Immature natural killer cell (primary cell): ENCODE measurements at regions not wholly inside any gene's neighbourhood (a gene's known extent, or its start where the extent isn't known, plus 50 kb on each side); places are given as distances from the start of the nearest gene placed in this dataset.

ENCODE experiments used
- DNase-seq, 3 donors: peaks; one replicate each; pipeline ENCODE4 v3.0.0; 2022; ENCODE audit warnings: mixed read lengths in 1 of 3
- H3K27ac Mint-ChIP-seq, 6 donors: one replicate each; pipeline ENCODE4 v1.8.0; 2020; ENCODE audit warnings: mixed read lengths in 6 of 6, mild to moderate bottlenecking in 5 of 6, inconsistent platforms in 4 of 6, moderate library complexity in 3 of 6
- H3K27me3 Mint-ChIP-seq, 3 donors: one replicate each; pipeline ENCODE4 v1.8.0; 2020 to 2021; ENCODE audit warnings: low read depth in 3 of 3, mild to moderate bottlenecking in 3 of 3, mixed read lengths in 3 of 3, moderate library complexity in 3 of 3, inconsistent platforms in 1 of 3
- H3K36me3 Mint-ChIP-seq, 3 donors: one replicate each; pipeline ENCODE4 v1.8.0; 2020; ENCODE audit warnings: mixed read lengths in 3 of 3, inconsistent platforms in 2 of 3, mild to moderate bottlenecking in 2 of 3
- H3K4me1 Mint-ChIP-seq, 2 donors: one replicate each; pipeline ENCODE4 v1.8.0; 2020; ENCODE audit warnings: inconsistent platforms in 2 of 2, mild to moderate bottlenecking in 2 of 2, mixed read lengths in 2 of 2, moderate library complexity in 1 of 2
- H3K4me3 Mint-ChIP-seq, 5 donors: one replicate each; pipeline ENCODE4 v1.8.0; 2020; ENCODE audit warnings: mild to moderate bottlenecking in 5 of 5, mixed read lengths in 5 of 5, inconsistent platforms in 3 of 5, moderate library complexity in 3 of 5
- H3K9me3 Mint-ChIP-seq, 6 donors: one replicate each; pipeline ENCODE4 v1.8.0; 2020; ENCODE audit warnings: mild to moderate bottlenecking in 6 of 6, mixed read lengths in 6 of 6, inconsistent platforms in 4 of 6, moderate library complexity in 3 of 6

DNA sequence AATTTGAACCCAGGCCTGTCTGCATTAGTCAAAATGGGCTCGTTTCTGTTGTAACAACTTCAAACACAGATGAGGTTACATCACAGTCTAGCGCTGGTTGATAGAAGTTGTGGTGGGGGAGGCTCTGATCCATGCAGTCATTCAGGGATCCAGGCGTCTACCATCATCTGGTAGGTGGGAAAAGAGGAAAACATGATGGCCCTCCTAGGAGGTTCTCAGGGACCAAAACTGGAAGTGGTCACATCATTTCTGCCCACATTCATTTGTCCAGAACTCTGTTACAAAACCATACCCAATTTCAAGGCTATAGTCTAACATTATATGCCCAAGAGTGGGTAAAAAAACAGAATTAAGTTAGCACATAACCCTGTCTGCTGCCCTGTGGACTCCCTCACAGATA is 135.1 kb downstream of the PHETA1 start:
- Mint-ChIP-seq H3K9me3 (no peaks in the 10 kb centered on the region), H3K27me3 (peaks cover 0 to 3% (median 3%) of the 10 kb centered on the region in 3 donors), H3K36me3 (no peaks in the 10 kb centered on the region), H3K4me1 (no peaks in the 10 kb centered on the region), H3K4me3 (no peak overlapping the region), H3K27ac (no peak overlapping the region)
- DNase-seq: no peak

DNA sequence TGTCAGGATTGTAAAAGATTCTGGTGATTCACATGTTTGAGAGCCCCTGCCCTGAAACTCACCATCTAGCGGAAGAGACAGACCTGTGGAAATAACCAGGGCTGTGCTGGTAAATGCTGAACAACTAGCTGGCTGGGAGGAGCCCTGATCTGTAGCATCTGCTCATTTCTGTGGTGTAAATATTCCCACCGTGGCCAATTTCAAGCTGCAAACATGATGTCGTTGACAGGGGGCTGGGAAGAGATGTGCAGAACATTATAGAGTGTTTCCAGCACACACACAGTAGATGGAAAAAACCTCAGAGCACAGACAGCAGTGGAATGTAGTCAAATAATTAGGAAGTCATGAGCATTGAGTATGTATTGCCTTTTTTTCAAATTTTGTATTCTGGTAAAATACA is 138.2 kb downstream of the PHETA1 start:
- no peak overlapping the region for H3K27ac Mint-ChIP-seq
- H3K4me1 Mint-ChIP-seq: no peaks in the 10 kb centered on the region
- no peaks in the 10 kb centered on the region for H3K9me3 Mint-ChIP-seq
- no peak for DNase-seq
- peaks cover 0 to 3% (median 0%) of the 10 kb centered on the region in 3 donors for H3K27me3 Mint-ChIP-seq
- no peak overlapping the region for H3K4me3 Mint-ChIP-seq
- no peaks in the 10 kb centered on the region for H3K36me3 Mint-ChIP-seq

DNA sequence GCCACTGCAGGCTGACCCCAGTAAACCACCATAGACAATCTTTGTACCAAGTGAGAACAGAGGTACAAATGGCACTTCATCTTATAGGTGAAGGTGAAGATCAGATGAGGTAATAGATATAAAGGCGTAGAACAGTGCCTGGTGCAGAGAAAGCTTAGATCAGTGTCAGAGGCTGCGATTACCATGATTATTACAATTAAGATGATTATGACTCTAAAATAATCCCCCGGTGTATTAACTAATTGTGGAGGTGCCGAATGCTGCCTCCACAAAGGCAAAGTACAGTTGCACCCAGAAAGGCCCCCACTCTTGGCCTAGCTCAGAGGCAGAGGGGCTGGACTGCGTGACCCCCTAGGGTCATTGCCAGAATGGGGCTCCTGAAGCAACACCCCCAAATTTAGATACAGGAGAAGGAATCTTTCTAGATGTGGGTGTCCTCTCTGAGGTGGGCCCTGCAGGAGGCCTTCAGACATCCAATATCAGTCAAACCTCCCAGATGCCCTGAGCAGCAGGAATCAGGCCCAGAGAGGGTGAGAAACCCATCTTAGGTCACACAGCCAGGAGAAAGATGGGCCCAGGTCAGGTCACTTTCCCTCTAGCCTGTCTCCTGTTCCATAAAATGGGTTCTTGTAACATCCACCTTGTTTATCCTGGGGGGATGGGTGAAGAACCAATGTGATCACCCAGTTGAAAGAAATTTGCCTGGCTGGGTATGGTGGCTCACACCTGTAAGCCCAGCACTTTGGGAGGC is 139.8 kb downstream of the PHETA1 start:
- no peak overlapping the region for H3K27ac Mint-ChIP-seq
- no peak overlapping the region for H3K4me3 Mint-ChIP-seq
- no peaks in the 10 kb centered on the region for H3K4me1 Mint-ChIP-seq
- peaks cover 0 to 3% (median 0%) of the 10 kb centered on the region in 3 donors for H3K27me3 Mint-ChIP-seq
- H3K9me3 Mint-ChIP-seq: no peaks in the 10 kb centered on the region
- H3K36me3 Mint-ChIP-seq: no peaks in the 10 kb centered on the region
- no peak for DNase-seq

DNA sequence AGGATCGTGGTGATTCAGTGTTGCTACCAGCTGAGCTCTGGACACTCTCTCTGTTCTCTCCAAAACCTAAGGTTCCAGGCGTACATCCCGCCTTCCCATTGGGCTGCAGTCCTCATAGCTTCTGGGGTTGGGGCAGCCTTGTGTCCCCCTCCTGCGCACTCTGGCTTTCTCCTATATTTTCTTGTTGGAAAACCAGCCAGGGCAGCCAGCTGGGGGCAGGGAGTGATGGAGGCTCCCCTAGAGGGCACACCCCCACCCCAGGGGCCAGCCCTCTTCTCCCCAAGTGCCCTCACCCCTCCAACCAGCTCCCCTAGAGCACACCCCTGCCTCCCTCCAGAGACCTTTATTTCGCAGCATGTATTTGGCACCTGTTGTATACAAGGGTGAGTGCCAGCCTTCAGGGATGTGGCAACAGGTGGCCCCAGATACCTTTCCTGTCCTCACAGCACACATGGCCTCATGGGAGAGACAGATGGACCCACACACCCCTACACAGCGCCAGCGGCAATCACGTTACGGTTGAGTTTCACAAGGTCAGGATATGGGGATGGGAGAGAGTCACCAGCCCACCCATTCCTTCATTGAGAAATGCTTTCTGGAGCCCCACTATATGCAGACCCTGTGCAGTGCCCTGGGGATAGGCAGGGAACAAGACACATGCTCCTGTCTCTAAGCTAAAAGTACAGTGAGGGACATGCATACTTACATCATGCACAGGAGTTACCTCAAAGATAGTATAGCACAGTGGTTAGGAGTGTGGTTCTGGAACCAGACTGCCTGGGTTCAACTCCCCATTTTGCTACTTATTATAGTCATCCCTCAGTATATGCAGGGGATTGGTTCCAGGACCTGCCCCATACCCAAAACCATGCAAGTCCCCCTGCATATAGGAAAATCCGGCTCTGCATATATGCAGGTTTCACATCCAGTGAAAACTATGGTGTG is 141.1 kb downstream of the PHETA1 start:
- H3K9me3 Mint-ChIP-seq: no peaks in the 10 kb centered on the region
- DNase-seq: no peak
- H3K4me3 Mint-ChIP-seq: no peak overlapping the region
- H3K36me3 Mint-ChIP-seq: no peaks in the 10 kb centered on the region
- H3K27me3 Mint-ChIP-seq: peaks cover 0 to 7% (median 0%) of the 10 kb centered on the region in 3 donors
- H3K4me1 Mint-ChIP-seq: no peaks in the 10 kb centered on the region
- H3K27ac Mint-ChIP-seq: no peak overlapping the region

DNA sequence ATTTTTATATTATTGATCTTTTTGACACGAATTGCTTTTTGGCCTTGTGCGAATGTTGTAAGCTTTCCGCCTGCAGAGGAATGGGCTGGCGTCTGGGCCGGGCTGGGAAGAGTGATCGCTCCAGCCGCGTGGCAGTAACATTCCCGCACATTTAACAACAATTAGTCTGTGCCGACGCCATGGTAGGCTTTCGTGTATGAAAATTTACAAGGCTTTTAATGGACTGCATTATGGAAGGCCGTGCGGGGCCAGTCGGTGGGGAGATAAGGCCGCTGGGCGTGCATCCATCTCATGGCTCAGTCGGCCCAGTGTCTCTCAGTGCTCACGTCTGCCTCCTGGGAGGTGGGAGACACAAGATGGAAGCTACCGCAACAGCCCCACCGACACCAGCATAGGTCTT is 142.2 kb downstream of the PHETA1 start:
- no peak for DNase-seq
- Mint-ChIP-seq H3K27me3 (peaks cover 0 to 7% (median 0%) of the 10 kb centered on the region in 3 donors), H3K4me1 (no peaks in the 10 kb centered on the region), H3K4me3 (no peak overlapping the region), H3K27ac (no peak overlapping the region), H3K36me3 (no peaks in the 10 kb centered on the region), H3K9me3 (no peaks in the 10 kb centered on the region)

DNA sequence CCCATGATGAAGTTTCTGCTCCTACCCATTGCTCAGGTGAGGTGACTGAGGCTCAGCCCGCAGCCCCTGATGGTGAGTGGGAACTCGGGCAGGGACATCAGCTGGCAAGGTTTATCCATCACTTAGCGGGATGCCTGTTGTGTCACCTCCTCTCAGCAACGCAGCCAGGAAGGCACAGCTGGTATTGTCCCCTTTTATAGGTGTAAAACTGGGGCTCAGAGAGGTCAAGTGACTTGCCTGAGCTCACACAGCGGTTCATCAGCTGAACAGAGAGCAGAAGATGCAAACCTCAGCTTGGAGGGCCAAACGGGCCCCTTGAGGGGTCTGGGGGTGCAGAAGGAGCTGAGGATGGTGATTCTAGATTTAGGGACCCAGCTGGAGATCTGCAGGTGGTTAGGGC is 143.6 kb downstream of the PHETA1 start:
- Mint-ChIP-seq H3K27me3 (peaks cover 0 to 4% (median 0%) of the 10 kb centered on the region in 3 donors), H3K4me3 (no peak overlapping the region), H3K9me3 (no peaks in the 10 kb centered on the region), H3K27ac (no peak overlapping the region), H3K36me3 (no peaks in the 10 kb centered on the region), H3K4me1 (no peaks in the 10 kb centered on the region)
- DNase-seq: no peak

DNA sequence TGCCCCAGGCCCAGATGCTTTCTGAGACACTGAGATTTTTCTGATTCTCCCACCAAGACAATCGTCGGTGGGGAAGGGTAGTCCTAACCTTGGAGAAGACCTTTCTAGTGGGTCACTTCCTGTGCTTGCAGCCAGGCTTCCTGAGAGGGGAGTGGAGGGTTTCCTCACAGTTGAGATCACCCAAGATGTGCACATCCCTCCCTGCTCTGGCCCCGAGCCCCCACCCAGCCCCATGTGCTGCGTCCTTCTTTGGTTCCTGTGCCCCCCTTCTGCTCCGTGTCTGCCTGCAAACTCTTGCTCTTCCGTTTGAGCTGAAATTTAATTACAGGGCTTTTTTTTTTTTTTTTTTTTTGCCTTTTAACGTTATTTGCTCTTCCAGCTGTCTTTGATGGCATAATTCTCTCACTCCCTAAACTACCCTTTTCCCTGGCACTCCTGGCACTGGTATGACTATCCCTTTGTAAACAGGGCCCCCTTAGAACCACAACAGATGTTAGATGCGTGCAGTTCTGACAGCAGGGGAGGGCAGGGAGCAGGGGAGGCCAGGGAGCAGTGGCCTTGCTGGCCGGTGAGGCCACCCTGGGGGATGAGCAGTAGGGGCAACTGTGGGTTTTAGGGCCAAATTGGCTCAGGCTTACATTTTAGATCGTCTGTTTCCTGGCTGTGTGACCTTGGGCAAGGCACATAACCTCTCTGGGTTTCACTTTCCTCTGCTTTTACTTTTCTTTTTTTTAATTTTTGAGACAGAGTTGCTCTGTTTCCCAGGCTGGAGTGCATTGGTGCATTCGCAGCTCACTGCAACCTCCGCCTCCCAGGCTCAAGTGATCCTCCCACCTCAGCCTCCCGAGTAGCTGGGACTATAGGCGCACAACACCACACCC is 144.5 kb downstream of the PHETA1 start:
- no peaks in the 10 kb centered on the region for H3K36me3 Mint-ChIP-seq
- no peaks in the 10 kb centered on the region for H3K9me3 Mint-ChIP-seq
- peaks cover 0 to 4% (median 0%) of the 10 kb centered on the region in 3 donors for H3K27me3 Mint-ChIP-seq
- H3K4me1 Mint-ChIP-seq: no peaks in the 10 kb centered on the region
- H3K4me3 Mint-ChIP-seq: no peak overlapping the region
- no peak for DNase-seq
- H3K27ac Mint-ChIP-seq: no peak overlapping the region

DNA sequence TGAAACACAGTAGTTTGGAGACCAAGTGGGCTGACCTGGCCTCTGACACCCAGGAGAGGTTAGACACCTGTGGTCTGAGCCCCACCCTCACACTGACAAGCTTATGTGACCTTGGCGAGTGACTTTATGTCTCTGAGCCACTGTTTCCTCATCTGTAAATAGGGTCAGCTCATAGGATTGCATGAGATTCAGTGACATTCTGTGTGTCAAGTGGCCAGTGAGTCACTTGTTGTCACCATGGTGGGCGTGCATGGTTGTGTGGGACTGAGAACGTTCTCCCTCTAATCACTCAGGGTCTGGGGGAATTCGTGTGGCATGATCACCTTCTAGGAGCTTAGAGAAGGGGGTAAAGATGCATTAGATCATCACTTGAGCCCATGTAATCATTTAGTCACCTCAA is 146.4 kb downstream of the PHETA1 start:
- Mint-ChIP-seq H3K36me3 (no peaks in the 10 kb centered on the region), H3K4me1 (no peaks in the 10 kb centered on the region), H3K27me3 (peaks cover 0 to 11% (median 0%) of the 10 kb centered on the region in 3 donors), H3K4me3 (no peak overlapping the region), H3K9me3 (no peaks in the 10 kb centered on the region), H3K27ac (no peak overlapping the region)
- DNase-seq: no peak

DNA sequence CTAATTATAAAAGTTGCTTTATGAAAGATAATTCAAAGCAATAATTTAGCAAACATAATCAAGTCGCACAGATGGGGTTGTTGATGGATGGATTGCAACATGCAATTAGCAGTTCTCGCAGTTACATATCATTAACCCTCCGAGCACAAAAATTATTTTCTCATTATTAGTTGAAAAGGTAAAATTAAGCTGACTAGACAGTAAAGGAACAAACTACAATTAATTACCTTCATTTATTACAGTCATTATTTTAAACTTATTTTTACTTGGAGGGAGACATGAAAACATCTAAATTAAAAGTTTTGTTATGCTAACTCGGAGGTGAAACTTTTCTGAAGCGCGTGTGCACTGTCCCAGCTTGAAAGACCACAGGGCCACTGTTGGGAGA is 146.9 kb downstream of the PHETA1 start:
- Mint-ChIP-seq H3K4me1 (no peaks in the 10 kb centered on the region), H3K27me3 (peaks cover 0 to 11% (median 0%) of the 10 kb centered on the region in 3 donors), H3K36me3 (no peaks in the 10 kb centered on the region), H3K9me3 (no peaks in the 10 kb centered on the region), H3K27ac (no peak overlapping the region), H3K4me3 (no peak overlapping the region)
- DNase-seq: no peak

DNA sequence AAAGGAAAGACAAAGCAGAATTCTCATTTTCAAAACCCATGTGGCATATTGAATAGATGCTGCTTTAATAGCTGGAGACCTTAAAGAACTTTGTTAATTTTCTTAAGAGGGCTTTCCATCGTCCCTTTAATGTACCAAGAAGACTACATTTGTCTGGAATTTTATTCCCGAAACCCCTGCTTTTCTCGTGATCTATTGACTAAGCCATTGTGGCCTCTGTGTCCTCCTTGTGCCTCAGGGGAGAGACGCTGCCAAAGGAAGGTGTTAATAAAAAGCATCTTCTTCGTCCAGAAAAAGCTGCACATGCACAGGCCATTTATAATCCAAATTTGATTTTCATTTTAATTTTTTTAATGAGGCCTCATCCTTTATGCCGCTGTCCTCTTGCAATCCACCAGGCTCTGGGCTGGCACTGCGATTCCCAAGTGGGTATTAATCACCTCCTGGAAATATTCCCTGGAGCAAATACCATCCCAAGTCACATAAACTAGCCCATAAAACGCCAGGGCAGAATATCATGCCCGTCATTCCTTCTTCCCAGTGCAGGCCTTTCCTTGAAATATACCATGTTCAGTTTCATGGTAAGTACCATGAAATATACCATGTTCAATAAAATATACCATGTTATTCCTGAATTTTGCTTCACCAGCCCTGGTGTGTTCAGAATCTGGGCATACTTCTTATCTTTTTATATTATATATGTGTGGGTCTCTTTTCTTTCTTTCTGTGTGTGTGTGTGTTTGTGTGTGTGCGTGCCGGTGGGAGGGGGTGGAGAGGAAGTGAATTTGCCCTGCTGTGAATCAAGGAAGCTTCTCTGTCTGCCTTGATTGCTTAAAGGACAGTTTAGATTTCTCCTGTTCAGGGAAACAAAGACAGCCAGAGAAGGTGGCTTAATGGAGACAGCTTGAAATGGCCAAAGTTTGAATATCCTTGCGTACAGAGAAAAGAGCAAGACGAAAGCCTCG is 147.6 kb downstream of the PHETA1 start:
- Mint-ChIP-seq H3K4me1 (no peaks in the 10 kb centered on the region), H3K4me3 (no peak overlapping the region), H3K27me3 (peaks cover 0 to 11% (median 1%) of the 10 kb centered on the region in 3 donors), H3K36me3 (no peaks in the 10 kb centered on the region), H3K9me3 (no peaks in the 10 kb centered on the region), H3K27ac (no peak overlapping the region)
- DNase-seq: no peak

DNA sequence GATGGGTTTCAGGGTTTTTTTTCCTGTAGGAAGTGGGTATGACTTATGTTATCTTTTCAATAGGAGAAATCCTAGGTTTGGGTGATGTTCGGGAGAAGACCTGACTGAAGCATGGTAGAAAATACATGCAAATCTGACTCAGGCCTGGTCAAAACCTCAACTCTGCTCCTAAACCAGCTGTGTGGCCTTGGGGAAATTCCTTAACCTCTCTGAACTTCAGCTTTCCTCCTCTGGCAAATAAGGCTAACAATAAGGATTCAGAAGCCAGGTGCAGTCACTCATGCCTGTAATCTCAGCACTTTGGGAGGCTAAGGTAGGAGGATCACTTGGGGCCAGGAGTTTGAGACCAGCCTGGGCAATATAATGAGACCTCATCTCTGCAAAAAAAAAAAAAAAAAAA is 148.5 kb downstream of the PHETA1 start:
- DNase-seq: no peak
- Mint-ChIP-seq H3K9me3 (no peaks in the 10 kb centered on the region), H3K36me3 (no peaks in the 10 kb centered on the region), H3K4me1 (no peaks in the 10 kb centered on the region), H3K4me3 (no peak overlapping the region), H3K27me3 (peaks cover 0 to 11% (median 1%) of the 10 kb centered on the region in 3 donors), H3K27ac (no peak overlapping the region)

DNA sequence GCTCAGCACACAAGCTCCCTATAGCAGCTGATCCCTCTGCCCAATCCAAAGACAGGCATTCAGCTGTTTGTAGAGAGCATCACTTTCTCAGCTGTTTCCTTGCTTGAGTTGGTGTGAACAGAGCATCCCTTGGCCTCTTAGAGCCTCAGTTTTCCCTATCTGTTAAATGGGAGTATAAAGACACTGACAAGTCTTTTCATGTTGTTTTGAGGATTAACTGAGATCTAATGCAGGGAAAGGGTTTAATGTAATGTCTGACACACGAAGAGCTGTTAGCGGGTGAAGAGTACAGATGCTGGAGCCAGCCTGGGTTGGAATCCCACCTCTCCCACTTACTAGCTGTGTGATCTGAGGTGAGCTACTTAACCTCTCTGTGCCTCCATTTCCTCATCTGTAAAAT is 149.5 kb downstream of the PHETA1 start:
- Mint-ChIP-seq H3K27ac (no peak overlapping the region), H3K27me3 (peaks cover 1 to 11% (median 2%) of the 10 kb centered on the region in 3 donors), H3K4me3 (no peak overlapping the region), H3K4me1 (no peaks in the 10 kb centered on the region), H3K36me3 (no peaks in the 10 kb centered on the region), H3K9me3 (no peaks in the 10 kb centered on the region)
- DNase-seq: no peak

DNA sequence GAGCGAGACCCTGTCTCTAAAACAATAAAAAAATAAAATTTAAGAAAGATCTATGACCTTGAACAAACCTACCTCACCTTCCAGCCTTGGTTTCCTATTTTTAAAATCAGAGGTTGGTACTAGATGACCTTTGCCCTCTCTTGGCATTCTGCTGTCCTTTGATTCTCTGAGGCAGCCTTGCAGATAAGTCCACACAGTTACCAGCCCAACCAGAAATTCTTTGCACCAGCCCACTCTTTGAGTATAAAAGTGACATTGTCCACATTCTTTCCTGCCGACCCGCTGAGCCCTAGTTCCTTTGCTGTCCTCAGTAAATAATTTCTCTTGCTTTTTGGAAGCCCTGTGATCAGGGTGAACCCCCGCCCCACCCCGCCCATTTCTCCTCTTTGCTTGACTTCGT is 150.4 kb downstream of the PHETA1 start:
- Mint-ChIP-seq H3K4me1 (no peaks in the 10 kb centered on the region), H3K9me3 (no peaks in the 10 kb centered on the region), H3K4me3 (no peak overlapping the region), H3K36me3 (no peaks in the 10 kb centered on the region), H3K27me3 (peaks cover 3 to 11% (median 4%) of the 10 kb centered on the region in 3 donors), H3K27ac (no peak overlapping the region)
- DNase-seq: no peak
